ENCODE measurements at regions not wholly inside any gene's neighbourhood (a gene's known extent, or its start where the extent isn't known, plus 50 kb on each side); places are given as distances from the start of the nearest gene placed in this dataset.

DNA sequence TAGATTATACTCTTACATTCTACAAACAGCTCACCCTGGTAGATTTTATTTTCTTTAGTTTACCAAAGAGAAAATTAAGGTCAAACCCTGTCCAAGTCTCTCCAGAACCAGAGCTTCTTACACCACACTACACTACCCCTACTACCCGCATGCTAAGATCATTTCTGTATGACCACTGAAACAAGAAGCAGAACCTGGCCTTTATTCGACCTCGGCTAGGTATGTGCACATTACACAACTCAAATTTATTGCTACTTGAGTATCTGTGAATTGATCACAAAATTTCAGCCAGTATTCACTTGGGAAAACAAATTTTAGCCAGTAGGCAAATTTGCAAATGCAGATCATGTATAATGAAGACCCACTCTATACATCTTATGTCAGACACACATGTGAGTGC, 2437.0 kb downstream of the PCDH9 start:
- TF ChIP-seq, protein P1, sequence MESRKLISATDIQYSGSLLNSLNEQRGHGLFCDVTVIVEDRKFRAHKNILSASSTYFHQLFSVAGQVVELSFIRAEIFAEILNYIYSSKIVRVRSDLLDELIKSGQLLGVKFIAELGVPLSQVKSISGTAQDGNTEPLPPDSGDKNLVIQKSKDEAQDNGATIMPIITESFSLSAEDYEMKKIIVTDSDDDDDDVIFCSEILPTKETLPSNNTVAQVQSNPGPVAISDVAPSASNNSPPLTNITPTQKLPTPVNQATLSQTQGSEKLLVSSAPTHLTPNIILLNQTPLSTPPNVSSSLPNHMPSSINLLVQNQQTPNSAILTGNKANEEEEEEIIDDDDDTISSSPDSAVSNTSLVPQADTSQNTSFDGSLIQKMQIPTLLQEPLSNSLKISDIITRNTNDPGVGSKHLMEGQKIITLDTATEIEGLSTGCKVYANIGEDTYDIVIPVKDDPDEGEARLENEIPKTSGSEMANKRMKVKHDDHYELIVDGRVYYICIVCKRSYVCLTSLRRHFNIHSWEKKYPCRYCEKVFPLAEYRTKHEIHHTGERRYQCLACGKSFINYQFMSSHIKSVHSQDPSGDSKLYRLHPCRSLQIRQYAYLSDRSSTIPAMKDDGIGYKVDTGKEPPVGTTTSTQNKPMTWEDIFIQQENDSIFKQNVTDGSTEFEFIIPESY (IDR thresholded peaks at IDR 0.05), result no peak
- no peak for TF ChIP-seq RAD21 (IDR thresholded peaks at IDR 0.05)
- TF ChIP-seq FOXA1 (IDR thresholded peaks at IDR 0.05), result no peak
- no peak for TF ChIP-seq JUND (IDR thresholded peaks at IDR 0.05)
- no peak for TF ChIP-seq RXRA (IDR thresholded peaks at IDR 0.05)
- Histone ChIP-seq H3K4me1 (ENCODE audit: control insufficient read depth in 4 of 4, insufficient read depth in 4 of 4, low read length in 3 of 4) (no peaks in the 10 kb centered on the region), H3K9ac (ENCODE audit: low read depth in 1 of 2, low read length in 2 of 2) (no peak overlapping the region), H3K9me3 (ENCODE audit: control insufficient read depth in 4 of 4, low read length in 3 of 4) (no peaks in the 10 kb centered on the region), H3K36me3 (ENCODE audit: control insufficient read depth in 4 of 4, insufficient read depth in 3 of 4, low read depth in 1 of 4, low read length in 3 of 4) (no peaks in the 10 kb centered on the region), H3K4me3 (ENCODE audit: low read depth in 1 of 3, low read length in 3 of 3) (no peak overlapping the region), H3K27me3 (ENCODE audit: control insufficient read depth in 4 of 4, insufficient read depth in 4 of 4, low read length in 3 of 4) (no peaks in the 10 kb centered on the region), H3K27ac (ENCODE audit: low read depth in 1 of 2, low read length in 2 of 2) (no peak overlapping the region)
- no peak for DNase-seq (ENCODE audit: low spot score)
- 88% methylated on average over 3 of the region's 3 CpGs for WGBS

DNA sequence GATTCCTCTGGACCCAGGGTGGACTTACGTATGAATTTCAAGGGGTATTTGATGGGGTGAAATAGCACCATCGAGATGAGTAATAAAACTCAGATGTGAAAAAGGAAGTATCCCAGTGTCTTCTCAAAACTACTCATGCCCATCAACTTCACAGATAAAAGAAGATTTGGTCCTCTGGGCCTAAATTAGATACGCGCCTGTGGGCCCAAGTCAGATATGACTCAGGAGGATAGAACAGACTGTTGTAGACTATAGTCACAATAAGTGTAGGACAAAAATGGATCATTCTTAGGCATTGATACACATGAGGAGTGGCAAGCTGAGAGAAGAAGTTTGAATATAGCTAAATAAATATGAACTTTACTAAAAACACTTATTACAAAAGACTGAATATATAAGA, 2438.8 kb downstream of the PCDH9 start:
- DNase-seq (ENCODE audit: low spot score), result no peak
- 90% methylated on average over 4 of the region's 4 CpGs for WGBS

DNA sequence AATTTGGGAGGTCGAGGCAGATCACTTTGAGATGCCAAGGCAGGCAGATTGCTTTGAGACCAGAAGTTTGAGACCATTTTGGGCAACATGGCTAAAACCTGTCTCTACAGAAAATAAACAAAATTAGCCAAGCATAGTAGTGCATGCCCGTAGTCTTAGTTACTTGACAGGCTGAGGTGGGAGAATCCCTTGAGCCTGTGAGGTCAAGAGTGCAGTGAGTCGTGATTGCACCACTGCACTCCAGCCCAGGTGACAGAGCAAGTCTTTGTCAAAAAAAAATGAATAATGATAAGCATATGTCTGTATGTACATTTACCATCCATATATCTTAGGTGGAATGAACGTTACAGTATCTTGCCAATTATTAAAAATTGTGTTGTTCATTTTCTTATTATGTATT, 2447.7 kb downstream of the PCDH9 start:
- no peak overlapping the region for H3K9ac ChIP-seq (ENCODE audit: low read depth in 1 of 2, low read length in 2 of 2)
- H3K36me3 ChIP-seq (ENCODE audit: control insufficient read depth in 4 of 4, insufficient read depth in 3 of 4, low read depth in 1 of 4, low read length in 3 of 4), result no peaks in the 10 kb centered on the region
- H3K9me3 ChIP-seq (ENCODE audit: control insufficient read depth in 4 of 4, low read length in 3 of 4), result no peaks in the 10 kb centered on the region
- WGBS, result 55% methylated on average over 4 of the region's 4 CpGs
- H3K4me3 ChIP-seq (ENCODE audit: low read depth in 1 of 3, low read length in 3 of 3), result no peak overlapping the region
- no peaks in the 10 kb centered on the region for H3K4me1 ChIP-seq (ENCODE audit: control insufficient read depth in 4 of 4, insufficient read depth in 4 of 4, low read length in 3 of 4)
- H3K27me3 ChIP-seq (ENCODE audit: control insufficient read depth in 4 of 4, insufficient read depth in 4 of 4, low read length in 3 of 4), result no peaks in the 10 kb centered on the region
- DNase-seq (ENCODE audit: low spot score), result no peak
- H3K27ac ChIP-seq (ENCODE audit: low read depth in 1 of 2, low read length in 2 of 2), result no peak overlapping the region
- TF ChIP-seq HNF4G (IDR thresholded peaks at IDR 0.05) (no peak), NR2F2 (IDR thresholded peaks at IDR 0.05) (no peak), YY1 (IDR thresholded peaks at IDR 0.05) (no peak), HNF4A (conservative IDR thresholded peaks at IDR 0.05) (no peak), JUND (IDR thresholded peaks at IDR 0.05) (no peak), SP1 (IDR thresholded peaks at IDR 0.05) (no peak), RXRA (IDR thresholded peaks at IDR 0.05) (no peak), RAD21 (IDR thresholded peaks at IDR 0.05) (no peak), FOXA2 (IDR thresholded peaks at IDR 0.05) (no peak), TAF1 (conservative IDR thresholded peaks at IDR 0.05) (no peak)
- TF ChIP-seq, protein P2, sequence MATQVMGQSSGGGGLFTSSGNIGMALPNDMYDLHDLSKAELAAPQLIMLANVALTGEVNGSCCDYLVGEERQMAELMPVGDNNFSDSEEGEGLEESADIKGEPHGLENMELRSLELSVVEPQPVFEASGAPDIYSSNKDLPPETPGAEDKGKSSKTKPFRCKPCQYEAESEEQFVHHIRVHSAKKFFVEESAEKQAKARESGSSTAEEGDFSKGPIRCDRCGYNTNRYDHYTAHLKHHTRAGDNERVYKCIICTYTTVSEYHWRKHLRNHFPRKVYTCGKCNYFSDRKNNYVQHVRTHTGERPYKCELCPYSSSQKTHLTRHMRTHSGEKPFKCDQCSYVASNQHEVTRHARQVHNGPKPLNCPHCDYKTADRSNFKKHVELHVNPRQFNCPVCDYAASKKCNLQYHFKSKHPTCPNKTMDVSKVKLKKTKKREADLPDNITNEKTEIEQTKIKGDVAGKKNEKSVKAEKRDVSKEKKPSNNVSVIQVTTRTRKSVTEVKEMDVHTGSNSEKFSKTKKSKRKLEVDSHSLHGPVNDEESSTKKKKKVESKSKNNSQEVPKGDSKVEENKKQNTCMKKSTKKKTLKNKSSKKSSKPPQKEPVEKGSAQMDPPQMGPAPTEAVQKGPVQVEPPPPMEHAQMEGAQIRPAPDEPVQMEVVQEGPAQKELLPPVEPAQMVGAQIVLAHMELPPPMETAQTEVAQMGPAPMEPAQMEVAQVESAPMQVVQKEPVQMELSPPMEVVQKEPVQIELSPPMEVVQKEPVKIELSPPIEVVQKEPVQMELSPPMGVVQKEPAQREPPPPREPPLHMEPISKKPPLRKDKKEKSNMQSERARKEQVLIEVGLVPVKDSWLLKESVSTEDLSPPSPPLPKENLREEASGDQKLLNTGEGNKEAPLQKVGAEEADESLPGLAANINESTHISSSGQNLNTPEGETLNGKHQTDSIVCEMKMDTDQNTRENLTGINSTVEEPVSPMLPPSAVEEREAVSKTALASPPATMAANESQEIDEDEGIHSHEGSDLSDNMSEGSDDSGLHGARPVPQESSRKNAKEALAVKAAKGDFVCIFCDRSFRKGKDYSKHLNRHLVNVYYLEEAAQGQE (IDR thresholded peaks at IDR 0.05), result no peak
- TF ChIP-seq, protein P3, sequence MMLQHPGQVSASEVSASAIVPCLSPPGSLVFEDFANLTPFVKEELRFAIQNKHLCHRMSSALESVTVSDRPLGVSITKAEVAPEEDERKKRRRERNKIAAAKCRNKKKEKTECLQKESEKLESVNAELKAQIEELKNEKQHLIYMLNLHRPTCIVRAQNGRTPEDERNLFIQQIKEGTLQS (IDR thresholded peaks at IDR 0.05), result no peak
- TF ChIP-seq, protein P1 (IDR thresholded peaks at IDR 0.05), result no peak

More for the DNA sequence above, 2438.8 kb downstream of the PCDH9 start:
- no peaks in the 10 kb centered on the region for H3K27me3 ChIP-seq (ENCODE audit: control insufficient read depth in 4 of 4, insufficient read depth in 4 of 4, low read length in 3 of 4)
- H3K4me1 ChIP-seq (ENCODE audit: control insufficient read depth in 4 of 4, insufficient read depth in 4 of 4, low read length in 3 of 4), result no peaks in the 10 kb centered on the region
- H3K4me3 ChIP-seq (ENCODE audit: low read depth in 1 of 3, low read length in 3 of 3), result no peak overlapping the region
- no peak overlapping the region for H3K9ac ChIP-seq (ENCODE audit: low read depth in 1 of 2, low read length in 2 of 2)
- H3K36me3 ChIP-seq (ENCODE audit: control insufficient read depth in 4 of 4, insufficient read depth in 3 of 4, low read depth in 1 of 4, low read length in 3 of 4), result no peaks in the 10 kb centered on the region
- H3K27ac ChIP-seq (ENCODE audit: low read depth in 1 of 2, low read length in 2 of 2), result no peak overlapping the region
- TF ChIP-seq TAF1 (conservative IDR thresholded peaks at IDR 0.05) (no peak), YY1 (IDR thresholded peaks at IDR 0.05) (no peak), SP1 (IDR thresholded peaks at IDR 0.05) (no peak), HNF4G (IDR thresholded peaks at IDR 0.05) (no peak), HNF4A (conservative IDR thresholded peaks at IDR 0.05) (no peak), FOXA1 (IDR thresholded peaks at IDR 0.05) (no peak)
- TF ChIP-seq, protein P2 (IDR thresholded peaks at IDR 0.05), result no peak
- no peaks in the 10 kb centered on the region for H3K9me3 ChIP-seq (ENCODE audit: control insufficient read depth in 4 of 4, low read length in 3 of 4)

All from liver (tissue), 7 donors.